ENCODE measurements at regions not wholly inside any gene's neighbourhood (a gene's known extent, or its start where the extent isn't known, plus 50 kb on each side); places are given as distances from the start of the nearest gene placed in this dataset.

- no peak for TF ChIP-seq CTCF (IDR thresholded peaks at IDR 0.05)
- H3K4me3 ChIP-seq, result no peak overlapping the region
- DNase-seq, result no peak
- no peaks in the 10 kb centered on the region for H3K4me1 ChIP-seq
- no peaks in the 10 kb centered on the region for H3K36me3 ChIP-seq
- intact Hi-C loops (cut with DNase I; ENCODE audit: low total_unique reads), result no loop called here
- H3K27me3 ChIP-seq, result no peaks in the 10 kb centered on the region
- H3K9me3 ChIP-seq, result no peaks in the 10 kb centered on the region
- H3K27ac ChIP-seq, result no peak overlapping the region
Measured at GRCh38 chr13:104779311-104779993, 1713.2 kb upstream of the SLC10A2 start.

- H3K27me3 ChIP-seq, result no peaks in the 10 kb centered on the region
- no peaks in the 10 kb centered on the region for H3K4me1 ChIP-seq
- H3K27ac ChIP-seq, result no peak overlapping the region
- intact Hi-C loops (cut with DNase I; ENCODE audit: low total_unique reads), result no loop called here
- no peaks in the 10 kb centered on the region for H3K9me3 ChIP-seq
- no peak for DNase-seq
- no peaks in the 10 kb centered on the region for H3K36me3 ChIP-seq
- no peak overlapping the region for H3K4me3 ChIP-seq
- TF ChIP-seq CTCF (IDR thresholded peaks at IDR 0.05), result peak; percentile 25 to 41
Measured at GRCh38 chr13:104773775-104774174, 1707.6 kb upstream of the SLC10A2 start.

- DNase-seq, result no peak
- Histone ChIP-seq H3K36me3 (no peaks in the 10 kb centered on the region), H3K27ac (no peak overlapping the region), H3K4me1 (no peaks in the 10 kb centered on the region), H3K9me3 (no peaks in the 10 kb centered on the region), H3K4me3 (no peak overlapping the region), H3K27me3 (no peaks in the 10 kb centered on the region)
- no peak for TF ChIP-seq CTCF (IDR thresholded peaks at IDR 0.05)
- intact Hi-C loops (cut with DNase I; ENCODE audit: low total_unique reads), result no loop called here
Measured at GRCh38 chr13:104769545-104769944, 1703.3 kb upstream of the SLC10A2 start.

- H3K36me3 ChIP-seq, result no peaks in the 10 kb centered on the region
- no peak for DNase-seq
- H3K27ac ChIP-seq, result no peak overlapping the region
- no peaks in the 10 kb centered on the region for H3K27me3 ChIP-seq
- no peaks in the 10 kb centered on the region for H3K4me1 ChIP-seq
- no peak for TF ChIP-seq CTCF (IDR thresholded peaks at IDR 0.05)
- no peaks in the 10 kb centered on the region for H3K9me3 ChIP-seq
- intact Hi-C loops (cut with DNase I; ENCODE audit: low total_unique reads), result no loop called here
- H3K4me3 ChIP-seq, result no peak overlapping the region
Measured at GRCh38 chr13:104766319-104766718, 1700.1 kb upstream of the SLC10A2 start.

- H3K27me3 ChIP-seq, result no peaks in the 10 kb centered on the region
- H3K4me3 ChIP-seq, result no peak overlapping the region
- TF ChIP-seq CTCF (IDR thresholded peaks at IDR 0.05), result no peak
- no peak for DNase-seq
- H3K9me3 ChIP-seq, result no peaks in the 10 kb centered on the region
- H3K4me1 ChIP-seq, result no peaks in the 10 kb centered on the region
- intact Hi-C loops (cut with DNase I; ENCODE audit: low total_unique reads), result no loop called here
- H3K36me3 ChIP-seq, result no peaks in the 10 kb centered on the region
- H3K27ac ChIP-seq, result no peak overlapping the region
Measured at GRCh38 chr13:104764600-104764999, 1698.4 kb upstream of the SLC10A2 start.

- no peak for DNase-seq
- intact Hi-C loops (cut with DNase I; ENCODE audit: low total_unique reads), result no loop called here
- H3K4me1 ChIP-seq, result no peaks in the 10 kb centered on the region
- no peaks in the 10 kb centered on the region for H3K27me3 ChIP-seq
- no peaks in the 10 kb centered on the region for H3K9me3 ChIP-seq
- H3K4me3 ChIP-seq, result no peak overlapping the region
- no peaks in the 10 kb centered on the region for H3K36me3 ChIP-seq
- no peak for TF ChIP-seq CTCF (IDR thresholded peaks at IDR 0.05)
- H3K27ac ChIP-seq, result no peak overlapping the region
Measured at GRCh38 chr13:104759069-104759468, 1692.9 kb upstream of the SLC10A2 start.
